ENCODE measurements at regions not wholly inside any gene's neighbourhood (a gene's known extent, or its start where the extent isn't known, plus 50 kb on each side); places are given as distances from the start of the nearest gene placed in this dataset.

DNA sequence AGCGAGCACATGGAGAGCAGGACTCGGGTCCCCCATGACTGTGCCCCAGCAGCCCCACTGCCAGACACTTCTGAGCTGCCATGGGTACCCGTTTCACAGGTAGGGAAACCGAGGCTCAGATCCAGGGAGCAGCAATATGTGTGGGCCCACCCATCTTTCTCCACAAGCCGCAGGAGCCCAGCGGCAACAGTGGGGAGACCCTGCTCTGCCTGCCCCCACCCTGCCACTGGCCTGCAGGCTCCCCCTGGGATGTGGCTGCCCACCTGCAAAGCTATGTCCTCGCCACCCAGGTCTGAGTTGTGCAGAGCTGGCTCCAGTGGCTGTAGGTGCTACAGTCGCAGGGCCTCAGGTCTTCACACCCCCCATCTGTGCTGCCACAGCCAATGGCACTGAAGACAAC lies 50.6 kb upstream of the C1QTNF9B start:
- Mint-ChIP-seq H3K27ac (no peak overlapping the region), H3K9me3 (no peaks in the 10 kb centered on the region), H3K36me3 (no peaks in the 10 kb centered on the region), H3K4me3 (no peak overlapping the region), H3K27me3 (peaks cover 25 to 41% of the 10 kb centered on the region in 2 donors), H3K4me1 (no peaks in the 10 kb centered on the region)
- ATAC-seq (replicated peaks): no peak
- DNase-seq: no peak

DNA sequence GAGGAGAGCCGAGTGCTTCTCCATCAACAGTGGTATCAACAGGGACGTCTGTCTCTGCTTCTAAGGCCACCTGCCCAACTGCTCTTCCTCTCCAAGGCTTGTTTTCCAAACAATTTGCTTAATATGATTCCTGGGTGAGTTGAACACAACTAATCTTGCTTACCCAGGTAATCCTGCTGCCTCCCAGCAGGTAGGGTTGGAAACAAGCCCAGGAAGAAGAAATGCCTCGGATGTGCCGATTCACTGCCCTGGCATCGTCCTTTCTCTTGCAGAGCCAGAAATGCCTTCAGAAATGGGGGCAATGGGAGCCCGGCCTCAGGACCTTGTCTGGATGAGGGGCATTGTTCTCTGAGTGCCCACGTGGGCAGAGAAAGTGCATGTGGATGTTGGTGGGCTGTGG lies 51.9 kb upstream of the C1QTNF9B start:
- peaks cover 0 to 2% of the 10 kb centered on the region in 2 donors for H3K9me3 Mint-ChIP-seq
- peaks cover 30 to 53% of the 10 kb centered on the region in 2 donors for H3K27me3 Mint-ChIP-seq
- no peaks in the 10 kb centered on the region for H3K36me3 Mint-ChIP-seq
- ATAC-seq (replicated peaks): no peak
- H3K4me3 Mint-ChIP-seq: no peak overlapping the region
- DNase-seq: no peak
- H3K27ac Mint-ChIP-seq: no peak overlapping the region
- no peaks in the 10 kb centered on the region for H3K4me1 Mint-ChIP-seq

DNA sequence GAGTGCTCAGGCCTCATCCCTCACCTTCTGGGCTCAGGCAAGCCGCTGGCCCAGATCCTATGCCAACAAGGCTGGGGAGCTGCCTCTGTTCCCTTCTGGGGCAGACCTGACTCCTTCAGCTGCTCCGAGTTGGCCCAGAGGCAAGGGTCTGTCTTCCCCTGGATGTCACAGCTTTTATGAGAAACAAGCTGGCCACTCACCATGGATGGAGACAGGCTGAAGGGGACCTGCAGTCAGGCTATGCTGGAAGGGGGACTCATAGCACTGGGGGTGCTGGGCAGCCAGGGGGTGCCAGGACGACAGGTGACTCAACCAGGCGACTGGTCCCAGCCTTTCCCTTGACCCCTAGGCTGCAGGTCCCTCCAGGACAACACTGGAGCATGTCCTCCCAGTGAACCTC lies 52.4 kb upstream of the C1QTNF9B start:
- ATAC-seq (replicated peaks) (no peak), DNase-seq (no peak)
- H3K27ac Mint-ChIP-seq: no peak overlapping the region
- H3K36me3 Mint-ChIP-seq: no peaks in the 10 kb centered on the region
- no peak overlapping the region for H3K4me3 Mint-ChIP-seq
- no peaks in the 10 kb centered on the region for H3K4me1 Mint-ChIP-seq
- H3K9me3 Mint-ChIP-seq: peaks cover 0 to 2% of the 10 kb centered on the region in 2 donors
- H3K27me3 Mint-ChIP-seq: peaks cover 34 to 58% of the 10 kb centered on the region in 2 donors

DNA sequence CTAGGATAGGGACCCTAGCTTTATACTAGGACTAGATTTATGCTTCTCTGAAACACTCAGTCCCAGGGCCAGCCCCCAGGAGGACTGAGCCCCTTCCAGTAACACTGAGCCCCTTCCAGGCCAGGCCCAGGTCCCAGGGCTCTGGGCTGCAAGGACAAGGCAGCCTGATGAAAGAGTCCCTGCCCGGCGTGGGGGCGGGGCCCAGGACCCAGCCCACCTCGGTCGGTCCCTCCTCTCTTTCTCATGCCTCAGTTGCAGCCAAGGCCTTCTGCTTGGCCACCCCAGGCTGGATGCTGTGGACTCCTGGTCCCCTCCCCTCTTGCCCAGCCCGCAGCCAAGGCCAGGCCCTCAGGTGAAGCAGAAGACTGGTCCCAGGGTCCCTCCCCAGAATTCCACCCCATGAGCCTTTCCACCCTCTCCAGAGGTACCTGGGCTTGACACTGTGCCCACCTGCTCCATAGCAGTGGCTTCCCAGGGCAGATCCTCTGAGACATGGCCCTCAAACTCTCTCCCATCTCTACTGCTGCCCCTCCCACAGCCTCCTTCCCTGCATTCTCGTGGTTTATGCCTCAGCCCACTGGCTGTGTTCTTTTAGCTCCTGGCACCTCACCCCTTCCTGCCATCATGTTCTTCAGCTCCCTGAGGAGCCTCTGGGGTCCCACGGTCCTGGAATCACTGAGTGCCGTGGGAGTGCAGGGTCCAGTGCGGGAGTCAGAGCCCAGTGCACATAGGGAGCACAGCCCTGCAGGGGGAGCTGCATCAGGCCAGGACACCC lies 53.6 kb upstream of the C1QTNF9B start:
- ATAC-seq (replicated peaks) (no peak), DNase-seq (no peak)
- no peak overlapping the region for H3K27ac Mint-ChIP-seq
- H3K4me3 Mint-ChIP-seq: no peak overlapping the region
- H3K27me3 Mint-ChIP-seq: peaks cover 42 to 63% of the 10 kb centered on the region in 2 donors
- H3K36me3 Mint-ChIP-seq: no peaks in the 10 kb centered on the region
- peaks cover 0 to 2% of the 10 kb centered on the region in 2 donors for H3K9me3 Mint-ChIP-seq
- no peaks in the 10 kb centered on the region for H3K4me1 Mint-ChIP-seq

DNA sequence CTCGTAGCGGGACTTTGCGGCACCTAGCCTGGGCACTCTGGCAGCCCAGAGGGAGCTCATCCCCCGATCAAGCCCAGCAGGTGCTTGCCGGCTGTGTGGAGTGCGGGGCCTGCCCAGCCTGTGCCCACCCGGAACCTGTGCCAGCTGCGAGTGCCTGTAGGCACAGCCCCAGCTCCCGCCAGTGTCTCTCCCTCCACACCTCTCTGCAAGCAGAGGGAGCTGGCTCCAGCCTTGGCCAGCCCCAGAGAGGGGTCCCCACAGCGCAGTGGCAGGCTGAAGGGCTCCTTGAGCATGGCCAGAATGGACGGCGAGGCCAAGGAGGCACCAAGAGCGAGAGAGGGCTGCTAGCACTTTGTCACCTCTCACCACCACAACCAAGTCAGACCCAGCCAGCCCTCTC lies 55.5 kb upstream of the C1QTNF9B start:
- H3K27me3 Mint-ChIP-seq: peaks cover 28 to 45% of the 10 kb centered on the region in 2 donors
- no peak overlapping the region for H3K4me3 Mint-ChIP-seq
- no peaks in the 10 kb centered on the region for H3K36me3 Mint-ChIP-seq
- no peak overlapping the region for H3K27ac Mint-ChIP-seq
- no peak for ATAC-seq (replicated peaks)
- DNase-seq: no peak
- H3K9me3 Mint-ChIP-seq: peaks cover 0 to 2% of the 10 kb centered on the region in 2 donors
- no peaks in the 10 kb centered on the region for H3K4me1 Mint-ChIP-seq

DNA sequence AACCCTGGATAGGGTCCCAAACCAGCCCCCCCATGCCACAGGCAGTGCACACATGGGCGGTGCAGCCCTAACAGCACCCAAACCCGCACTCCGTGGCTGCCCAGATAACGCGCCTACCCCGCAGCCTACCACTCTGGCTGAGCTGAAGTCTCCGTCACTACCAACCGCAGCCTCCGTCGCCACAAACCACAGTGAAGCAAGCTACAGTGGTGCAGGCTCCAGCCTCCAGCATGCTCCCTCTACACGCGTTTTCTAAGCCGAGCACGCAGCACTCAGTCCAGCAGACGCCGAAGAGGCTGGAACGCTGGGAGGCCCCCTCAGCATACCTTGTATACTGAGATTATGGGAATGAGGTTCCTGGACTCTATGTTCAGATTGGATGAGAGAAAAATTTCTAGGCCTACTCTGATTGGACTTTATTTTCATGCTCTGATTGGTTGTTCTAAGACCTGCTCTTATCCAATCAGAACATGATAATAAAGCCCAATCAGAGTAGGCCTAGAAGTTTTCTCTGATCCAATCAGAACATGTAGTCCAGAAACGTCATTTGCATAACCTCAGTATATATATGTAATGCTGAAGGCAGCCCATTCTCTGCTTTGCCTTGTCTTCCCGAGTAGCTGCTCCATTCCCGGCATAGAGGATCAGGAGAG lies 56.7 kb upstream of the C1QTNF9B start:
- H3K4me1 Mint-ChIP-seq: no peaks in the 10 kb centered on the region
- H3K27ac Mint-ChIP-seq: no peak overlapping the region
- no peaks in the 10 kb centered on the region for H3K36me3 Mint-ChIP-seq
- no peak overlapping the region for H3K4me3 Mint-ChIP-seq
- DNase-seq (no peak), ATAC-seq (replicated peaks) (no peak)
- peaks cover 28 to 36% of the 10 kb centered on the region in 2 donors for H3K27me3 Mint-ChIP-seq
- H3K9me3 Mint-ChIP-seq: peaks cover 0 to 2% of the 10 kb centered on the region in 2 donors

DNA sequence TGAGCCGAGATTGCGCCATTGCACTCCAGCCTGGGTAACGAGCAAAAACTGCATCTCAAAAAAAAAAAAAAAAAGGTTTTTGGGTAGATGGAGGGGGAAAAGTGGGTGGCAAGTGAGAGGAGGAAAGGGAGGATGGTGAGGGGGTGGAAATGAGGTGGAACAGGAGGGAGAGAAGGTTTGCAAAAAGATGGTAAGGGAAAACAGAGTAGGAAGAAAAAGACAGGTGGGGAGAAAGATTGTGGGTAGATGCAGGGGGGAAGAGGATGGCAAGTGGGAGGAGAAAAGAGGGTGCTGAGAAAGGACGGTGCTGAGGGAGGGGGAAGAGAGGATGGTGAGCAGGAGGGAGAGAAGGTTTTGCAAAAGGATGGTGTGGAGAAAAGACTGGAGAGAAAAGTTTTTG lies 57.8 kb upstream of the C1QTNF9B start:
- no peaks in the 10 kb centered on the region for H3K36me3 Mint-ChIP-seq
- no peak overlapping the region for H3K4me3 Mint-ChIP-seq
- no peak for ATAC-seq (replicated peaks)
- H3K27me3 Mint-ChIP-seq: peaks cover 28 to 36% of the 10 kb centered on the region in 2 donors
- no peaks in the 10 kb centered on the region for H3K4me1 Mint-ChIP-seq
- peaks cover 0 to 2% of the 10 kb centered on the region in 2 donors for H3K9me3 Mint-ChIP-seq
- DNase-seq: no peak
- no peak overlapping the region for H3K27ac Mint-ChIP-seq

DNA sequence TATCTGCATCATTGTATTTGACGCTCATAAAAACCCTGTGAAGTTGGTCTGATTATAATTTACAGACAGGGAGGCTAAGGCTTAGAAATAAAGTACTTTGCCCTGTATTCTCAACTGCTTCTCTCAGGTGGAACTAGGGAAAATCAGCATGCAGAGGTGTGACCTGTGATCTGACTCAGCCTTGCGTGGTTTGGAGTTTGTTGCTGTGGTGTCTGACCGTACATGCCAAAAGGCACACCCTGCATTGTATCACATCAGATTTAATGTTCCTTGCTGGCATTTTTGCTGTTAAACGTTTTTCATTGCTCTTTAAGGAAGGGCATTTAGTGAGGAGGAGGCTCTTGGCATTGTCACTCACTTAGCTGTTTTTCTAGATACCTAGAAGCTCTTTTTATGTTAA lies 58.8 kb upstream of the C1QTNF9B start:
- DNase-seq (no peak), ATAC-seq (replicated peaks) (peak in 1 of 2 donors; percentile 34)
- peaks cover 0 to 2% of the 10 kb centered on the region in 2 donors for H3K9me3 Mint-ChIP-seq
- no peak overlapping the region for H3K27ac Mint-ChIP-seq
- peaks cover 24 to 32% of the 10 kb centered on the region in 2 donors for H3K27me3 Mint-ChIP-seq
- H3K4me1 Mint-ChIP-seq: no peaks in the 10 kb centered on the region
- no peaks in the 10 kb centered on the region for H3K36me3 Mint-ChIP-seq
- no peak overlapping the region for H3K4me3 Mint-ChIP-seq

DNA sequence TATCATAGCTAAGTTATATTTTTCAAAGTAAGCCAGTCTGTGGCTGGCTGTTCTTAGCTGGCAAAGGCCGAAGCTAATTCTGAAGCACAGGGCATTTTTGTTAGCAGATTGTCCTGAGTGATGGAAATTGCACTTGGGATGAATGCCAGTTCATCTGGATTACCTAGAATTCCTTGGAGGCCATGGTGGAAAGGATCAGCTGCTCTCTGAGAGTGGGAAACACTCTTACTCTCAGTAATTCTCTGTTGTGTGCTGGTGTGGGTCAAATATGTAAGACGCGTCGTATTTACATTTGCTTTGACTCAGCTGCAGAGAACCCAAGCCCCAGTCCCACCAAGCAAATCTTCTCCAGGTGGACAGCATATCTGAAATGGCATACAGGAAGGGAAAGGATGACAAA lies 60.7 kb upstream of the C1QTNF9B start:
- no peak for DNase-seq
- no peak for ATAC-seq (replicated peaks)
- H3K4me1 Mint-ChIP-seq: no peaks in the 10 kb centered on the region
- no peak overlapping the region for H3K27ac Mint-ChIP-seq
- no peaks in the 10 kb centered on the region for H3K36me3 Mint-ChIP-seq
- H3K4me3 Mint-ChIP-seq: no peak overlapping the region
- H3K9me3 Mint-ChIP-seq: peaks cover 0 to 2% of the 10 kb centered on the region in 2 donors
- H3K27me3 Mint-ChIP-seq: peaks cover 22 to 26% of the 10 kb centered on the region in 2 donors

DNA sequence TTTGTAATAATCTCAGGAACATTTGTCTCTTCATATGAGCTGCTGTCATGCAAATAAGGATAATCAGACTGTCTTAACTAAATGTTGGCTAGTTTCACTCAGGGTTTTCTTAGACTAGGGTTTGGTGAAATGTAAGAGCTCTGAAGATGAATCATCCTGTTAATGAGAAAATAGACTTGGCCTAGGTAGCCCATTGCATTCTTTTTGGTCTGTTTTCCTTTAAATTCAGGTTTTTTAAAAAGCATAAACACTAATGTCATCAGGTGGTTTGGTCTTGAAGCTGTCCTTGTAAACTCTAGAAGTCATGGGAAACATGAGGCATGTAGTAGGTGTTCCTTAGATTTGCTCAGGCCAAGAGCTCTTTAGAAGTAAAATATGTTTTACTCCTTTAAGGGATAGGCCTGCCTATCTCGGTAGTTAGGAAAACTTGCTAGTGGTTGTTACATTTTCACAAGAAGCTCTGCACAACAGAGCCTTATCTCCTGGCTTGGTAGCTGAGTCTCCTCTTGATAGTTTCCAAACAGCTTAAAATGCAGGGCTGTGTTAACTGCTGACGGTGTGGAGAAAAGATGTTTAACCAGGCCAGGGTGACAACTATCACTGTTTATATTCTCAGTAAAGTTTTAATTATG lies 62.0 kb upstream of the C1QTNF9B start:
- Mint-ChIP-seq H3K9me3 (no peaks in the 10 kb centered on the region), H3K27ac (no peak overlapping the region), H3K4me1 (no peaks in the 10 kb centered on the region), H3K36me3 (no peaks in the 10 kb centered on the region), H3K4me3 (no peak overlapping the region), H3K27me3 (peaks cover 14 to 15% of the 10 kb centered on the region in 2 donors)
- DNase-seq: no peak
- ATAC-seq (replicated peaks): no peak

DNA sequence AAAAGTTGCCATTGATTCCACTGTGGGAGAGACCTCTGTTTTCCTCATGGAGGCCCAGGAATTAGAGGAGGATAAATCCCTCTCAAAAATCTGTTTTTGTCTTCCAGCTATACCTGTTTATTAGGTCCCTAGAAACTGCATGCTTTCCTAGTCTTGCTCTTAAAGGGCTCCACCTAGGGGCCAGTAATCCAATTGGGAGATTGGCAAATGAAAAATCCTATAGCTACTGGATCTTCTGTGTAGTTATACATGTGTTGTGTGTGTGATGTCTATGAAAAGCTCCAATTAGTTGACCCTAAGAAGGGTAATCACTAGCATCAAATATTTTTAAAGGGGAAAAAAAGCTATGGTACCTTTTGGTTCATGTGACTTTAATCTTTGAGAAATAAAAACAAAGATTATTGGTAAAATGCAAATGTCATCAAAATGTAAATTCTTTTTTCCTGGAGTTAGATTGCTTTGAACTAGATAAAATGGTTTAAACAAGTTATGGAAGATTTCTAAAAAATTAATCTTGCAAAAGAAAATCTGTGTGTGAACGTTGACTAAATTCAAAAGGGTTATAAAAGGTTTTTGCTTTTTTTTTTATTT lies 63.4 kb upstream of the C1QTNF9B start:
- no peak overlapping the region for H3K27ac Mint-ChIP-seq
- peaks cover 3 to 6% of the 10 kb centered on the region in 2 donors for H3K27me3 Mint-ChIP-seq
- no peaks in the 10 kb centered on the region for H3K4me1 Mint-ChIP-seq
- DNase-seq (no peak), ATAC-seq (replicated peaks) (peak; percentile 38 to 48)
- H3K9me3 Mint-ChIP-seq: no peaks in the 10 kb centered on the region
- H3K36me3 Mint-ChIP-seq: no peaks in the 10 kb centered on the region
- no peak overlapping the region for H3K4me3 Mint-ChIP-seq

DNA sequence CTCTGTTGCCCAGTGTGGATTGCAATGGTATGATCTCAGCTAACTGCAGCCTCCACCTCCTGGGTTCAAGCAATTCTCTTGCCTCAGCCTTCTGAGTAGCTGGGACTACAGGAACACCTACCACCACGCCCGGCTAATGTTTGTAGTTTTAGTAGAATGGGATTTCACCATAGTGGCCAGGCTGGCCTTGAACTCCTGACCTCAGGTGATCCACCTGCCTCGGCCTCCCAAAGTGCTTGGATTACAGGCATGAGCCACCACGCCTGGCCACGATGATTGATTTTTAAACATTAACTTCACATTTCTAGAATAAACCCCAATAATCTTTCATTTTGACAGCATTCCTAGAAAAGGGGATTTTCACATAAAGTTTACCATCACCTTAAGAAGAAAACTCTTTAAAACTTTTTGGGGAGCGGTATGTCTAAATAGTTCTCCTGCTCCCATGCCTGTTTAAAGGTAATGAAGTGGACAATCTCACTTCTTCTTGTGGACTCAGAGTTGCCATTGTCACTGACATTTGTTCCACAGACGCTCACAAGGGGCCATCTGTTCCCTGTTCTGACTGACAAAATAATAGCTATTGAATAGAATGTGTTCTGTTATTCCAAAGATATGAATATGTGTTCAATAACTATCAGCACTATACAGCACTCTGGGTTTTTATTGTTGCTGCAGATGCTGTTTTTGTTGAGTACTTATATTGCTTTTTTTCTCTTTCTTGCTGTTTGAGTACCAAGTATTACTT lies 66.1 kb upstream of the C1QTNF9B start:
- no peaks in the 10 kb centered on the region for H3K36me3 Mint-ChIP-seq

DNA sequence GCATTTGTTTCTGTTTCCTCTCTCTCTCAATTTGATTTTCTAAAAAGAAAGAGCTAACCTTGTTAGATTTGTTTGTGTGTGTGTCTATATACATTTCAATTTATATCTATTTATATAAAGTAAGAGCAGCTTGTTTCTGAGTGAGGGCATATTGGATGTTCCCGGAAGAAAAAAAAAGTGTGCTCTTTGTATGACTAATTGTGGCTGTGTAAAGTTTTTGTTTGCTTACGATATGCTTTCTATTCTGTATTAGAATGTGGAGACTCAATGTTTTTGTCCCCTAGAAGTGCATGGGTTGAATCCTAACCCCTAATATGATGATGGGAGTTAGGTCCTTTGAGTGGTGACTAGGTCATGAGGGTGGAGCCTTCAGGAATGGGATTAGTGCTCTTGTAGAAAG lies 66.6 kb upstream of the C1QTNF9B start:
- ATAC-seq (replicated peaks) (no peak), DNase-seq (no peak)
- Mint-ChIP-seq H3K4me3 (no peak overlapping the region), H3K27ac (no peak overlapping the region), H3K36me3 (no peaks in the 10 kb centered on the region), H3K27me3 (no peaks in the 10 kb centered on the region), H3K9me3 (no peaks in the 10 kb centered on the region), H3K4me1 (no peaks in the 10 kb centered on the region)

More for the DNA sequence above, 66.1 kb upstream of the C1QTNF9B start:
- H3K27ac Mint-ChIP-seq: no peak overlapping the region
- H3K4me3 Mint-ChIP-seq: no peak overlapping the region
- H3K27me3 Mint-ChIP-seq: no peaks in the 10 kb centered on the region
- DNase-seq: no peak
- no peak for ATAC-seq (replicated peaks)
- H3K4me1 Mint-ChIP-seq: no peaks in the 10 kb centered on the region
- H3K9me3 Mint-ChIP-seq: no peaks in the 10 kb centered on the region

DNA sequence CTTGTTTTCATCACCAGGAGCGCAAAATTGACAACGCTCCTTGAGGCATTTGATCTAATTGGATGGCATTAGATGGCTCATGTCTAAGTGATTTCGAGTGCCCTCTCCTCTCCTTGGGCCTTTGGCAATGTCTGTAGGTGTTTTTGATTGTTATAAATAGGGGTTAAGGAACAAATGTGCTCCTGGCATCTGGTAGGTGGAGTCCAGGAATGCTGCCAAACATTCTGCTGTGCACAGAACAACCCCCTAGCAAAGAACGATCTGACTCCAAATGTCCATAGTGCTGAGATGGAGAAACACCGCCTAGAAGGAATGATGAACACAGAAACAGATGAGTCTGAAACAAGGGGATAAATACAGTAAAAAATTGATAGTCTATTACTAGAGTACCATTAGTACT lies 68.0 kb upstream of the C1QTNF9B start:
- no peak for DNase-seq
- Mint-ChIP-seq H3K36me3 (no peaks in the 10 kb centered on the region), H3K4me3 (no peak overlapping the region), H3K9me3 (no peaks in the 10 kb centered on the region), H3K27ac (no peak overlapping the region), H3K27me3 (no peaks in the 10 kb centered on the region), H3K4me1 (no peaks in the 10 kb centered on the region)
- no peak for ATAC-seq (replicated peaks)
